NCI-H146 treated with DMSO at 0.1 percent for 48 hours (cell line): ENCODE measurements at regions not wholly inside any gene's neighbourhood (a gene's known extent, or its start where the extent isn't known, plus 50 kb on each side); places are given as distances from the start of the nearest gene placed in this dataset.
"Not testable (repeated sequence)": the region's sequence is repeated elsewhere in the genome, so short reads cannot be mapped to it uniquely, and the experiment has no call there.

Experiments used
- DNase-seq: peaks from one replicate; lab custom pipeline; 2025; ENCODE audit not compliant: unreplicated experiment; lab: John Stamatoyannopoulos, UW

- no peak for DNase-seq
Observed at GRCh38 chr12:89289720-89290119, 62.6 kb downstream of the DUSP6 start.

- DNase-seq: no peak
Observed at GRCh38 chr12:89288959-89289358, 63.3 kb downstream of the DUSP6 start.

DNA sequence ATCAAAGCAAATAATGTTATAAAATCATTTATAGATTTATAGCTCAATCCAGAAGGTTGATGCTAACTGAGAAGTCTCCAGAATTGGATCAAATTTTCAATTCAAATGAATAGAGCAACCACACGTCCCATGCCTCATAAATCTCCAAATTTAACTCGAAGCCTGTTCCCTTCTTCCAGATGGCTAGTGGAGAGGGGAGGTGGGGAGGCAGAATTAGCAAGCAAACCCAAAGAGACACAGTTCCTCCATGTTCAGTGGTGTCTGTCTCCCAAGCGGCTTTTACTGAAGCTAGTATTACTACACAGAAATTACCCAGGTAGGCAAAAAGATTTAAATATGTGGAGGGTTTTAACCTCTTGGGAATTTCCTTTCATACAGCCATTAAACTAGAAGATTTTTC, 65.8 kb downstream of the DUSP6 start:
- no peak for DNase-seq

DNA sequence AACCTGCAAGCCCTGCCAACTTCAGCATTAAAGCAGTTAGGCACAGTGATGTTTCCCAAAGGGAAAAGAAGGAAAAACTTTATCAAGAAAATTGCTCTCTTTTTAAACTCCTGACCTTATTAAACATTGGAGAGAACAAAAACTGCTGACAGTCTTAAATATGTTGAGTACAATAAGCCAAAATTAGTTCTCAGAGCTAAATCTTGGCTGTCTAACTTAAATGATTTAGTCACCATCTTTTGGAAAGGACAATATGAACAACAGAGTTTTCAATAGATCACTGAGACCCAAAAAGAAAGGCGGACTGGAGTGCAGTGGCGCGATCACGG, 70.8 kb downstream of the DUSP6 start:
- no peak for DNase-seq

- DNase-seq: no peak
Observed at GRCh38 chr12:89280833-89281538, 71.3 kb downstream of the DUSP6 start.

DNA sequence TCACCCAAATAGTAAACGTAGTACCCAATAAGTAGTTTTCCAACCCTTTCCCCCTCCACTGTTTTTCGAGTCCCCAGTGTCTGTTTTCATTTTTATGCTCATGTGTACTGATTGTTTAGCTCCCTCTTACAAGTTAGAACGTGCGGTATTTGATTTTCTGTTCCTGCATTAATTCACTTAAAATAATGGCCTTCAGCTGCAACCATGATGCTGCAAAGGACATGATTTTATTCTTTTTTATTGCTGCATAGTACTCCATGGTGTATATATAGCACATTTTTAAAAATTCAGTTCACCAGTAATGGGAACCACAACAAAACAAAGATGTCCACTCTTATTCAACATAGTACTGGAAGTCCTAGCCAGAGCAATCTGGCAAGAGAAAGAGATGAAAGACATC, 72.8 kb downstream of the DUSP6 start:
- no peak for DNase-seq

- DNase-seq: peak; percentile 51
Observed at GRCh38 chr12:89278862-89279261, 73.4 kb downstream of the DUSP6 start.

GRCh38 chr12:89278169-89278568, 74.1 kb downstream of the DUSP6 start:
- DNase-seq: no peak

DNA sequence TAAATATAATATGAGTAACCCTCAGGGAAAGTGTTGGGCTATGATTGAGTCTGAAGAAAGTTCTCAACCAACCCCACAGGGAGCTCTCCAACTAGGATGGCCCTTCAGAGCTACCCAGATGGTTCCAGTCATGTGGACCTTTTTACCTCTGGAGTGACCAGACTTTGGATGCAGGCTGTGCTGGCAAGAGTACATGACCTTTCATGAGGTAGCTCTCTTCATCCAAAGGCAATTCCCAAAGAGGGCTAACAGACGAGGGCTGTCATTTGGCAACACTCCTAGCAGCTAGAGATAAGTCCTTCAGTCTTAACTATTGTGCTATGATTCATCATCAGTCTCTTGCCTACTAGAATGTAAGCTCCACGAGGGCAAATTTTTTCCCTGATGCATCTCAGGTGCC, 75.4 kb downstream of the DUSP6 start:
- no peak for DNase-seq

DNA sequence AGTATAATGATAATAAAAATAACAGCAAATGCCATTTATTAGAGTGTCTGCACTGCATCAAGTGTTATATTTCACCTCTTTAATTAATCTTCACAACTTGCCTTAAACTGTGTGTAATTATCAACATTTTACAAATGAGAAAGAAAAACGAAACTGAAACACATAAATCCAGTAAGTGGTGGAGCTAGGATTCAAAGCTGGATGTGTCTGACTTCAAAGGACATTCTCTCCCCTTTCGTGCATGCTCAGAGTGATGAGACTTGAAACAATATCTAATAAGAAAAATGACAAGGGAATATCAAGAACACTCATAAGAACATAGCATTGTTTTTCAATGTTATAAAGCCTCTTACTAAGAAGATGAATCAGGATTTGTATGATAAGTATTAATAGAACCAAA, 78.8 kb downstream of the DUSP6 start:
- DNase-seq: no peak

GRCh38 chr12:89270548-89270947, 81.8 kb downstream of the DUSP6 start:
- DNase-seq: no peak

- no peak for DNase-seq
Observed at GRCh38 chr12:89269174-89269573, 83.1 kb downstream of the DUSP6 start.

GRCh38 chr12:89267404-89267803, 84.9 kb downstream of the DUSP6 start:
- no peak for DNase-seq

GRCh38 chr12:89266574-89267188, 85.6 kb downstream of the DUSP6 start:
- DNase-seq: not testable (repeated sequence)

- no peak for DNase-seq
Observed at GRCh38 chr12:89264837-89265236, 87.5 kb downstream of the DUSP6 start.

- DNase-seq: no peak
Observed at GRCh38 chr12:89263900-89264299, 88.4 kb downstream of the DUSP6 start.

DNA sequence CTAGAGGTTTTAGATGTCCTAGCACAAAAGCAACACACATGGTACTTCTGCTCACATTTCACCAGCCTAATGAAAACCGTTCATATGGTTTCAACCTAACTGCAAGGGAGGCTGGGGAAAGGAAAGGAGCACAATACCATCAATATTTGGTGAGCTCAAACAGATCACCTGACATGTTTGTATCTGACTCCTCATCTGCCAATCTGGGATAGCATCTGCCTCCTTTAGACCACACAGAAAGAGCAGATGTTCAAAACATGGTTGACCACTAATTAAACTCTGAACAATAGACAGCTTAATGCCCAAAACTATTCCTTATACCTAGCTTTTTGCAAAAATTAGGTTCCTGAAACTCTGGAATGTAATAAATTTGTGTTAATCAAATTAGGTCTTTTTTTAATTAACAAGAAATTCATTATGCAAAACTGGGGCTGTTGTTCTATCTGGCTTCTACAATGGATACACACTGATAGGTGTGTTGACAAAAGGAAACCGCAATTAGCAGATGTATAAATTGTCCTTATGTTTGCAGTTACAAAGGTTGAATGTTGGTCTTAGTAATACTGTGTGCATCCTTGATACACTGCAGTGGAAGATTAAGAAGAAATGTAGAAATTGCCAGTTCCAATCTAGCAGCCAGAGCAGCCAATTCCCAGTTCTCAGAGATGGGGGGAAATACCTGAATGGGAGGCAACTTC, 89.3 kb downstream of the DUSP6 start:
- peak; percentile 81 for DNase-seq

GRCh38 chr12:89261982-89262381, 90.3 kb downstream of the DUSP6 start:
- no peak for DNase-seq

- DNase-seq: no peak
Observed at GRCh38 chr12:89260841-89261637, 91.3 kb downstream of the DUSP6 start.

DNA sequence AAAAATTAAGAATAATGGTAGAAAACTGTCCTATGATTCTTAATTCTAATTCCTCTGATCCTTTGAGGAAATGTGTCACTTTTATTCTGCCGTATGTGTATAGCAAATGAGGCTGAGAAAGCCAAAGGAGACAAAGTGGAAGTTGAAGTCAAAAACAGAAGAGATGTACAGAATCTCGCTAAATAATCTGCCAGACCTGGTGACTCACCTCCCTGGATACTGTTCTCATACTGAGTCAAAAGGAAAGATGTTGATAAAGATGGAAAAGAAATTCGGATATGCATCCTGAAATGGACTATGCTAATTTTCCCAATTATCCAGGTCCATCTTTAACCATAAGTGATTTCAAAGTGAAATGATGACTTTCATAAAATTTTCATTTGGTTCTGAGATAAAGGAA, 92.5 kb downstream of the DUSP6 start:
- no peak for DNase-seq

GRCh38 chr12:89258240-89258969, 93.9 kb downstream of the DUSP6 start:
- DNase-seq: no peak
